A549 (cell line): ENCODE measurements at regions not wholly inside any gene's neighbourhood (a gene's known extent, or its start where the extent isn't known, plus 50 kb on each side); places are given as distances from the start of the nearest gene placed in this dataset.

Source experiments
- CHD2 ChIP-seq: fragments of 150-350 bp; IDR thresholded peaks from 2 replicates; pipeline ENCODE4 v1.6.1; 2014; ENCODE audit warnings: low read length; ENCODE audit not compliant: partially characterized antibody
- CTCF ChIP-seq: fragments of >200 bp; sonication (Bioruptor Twin); formaldehyde crosslinking; IDR thresholded peaks from 3 replicates; pipeline ENCODE4 v1.5.1; 2016
- EP300 ChIP-seq, 2 experiments: fragments of >200 bp; sonication (Bioruptor Twin); formaldehyde crosslinking; IDR thresholded peaks; 2 replicates in 1 of 2; 3 replicates in 1 of 2; pipeline ENCODE4 v1.6.1; 2016 to 2017
- HDAC2 ChIP-seq: fragments of 200-600 bp; sonication (generic); IDR thresholded peaks from 2 replicates; pipeline ENCODE4 v1.6.1; 2016
- JUN ChIP-seq, 2 experiments: fragments of >200 bp; sonication (Bioruptor Twin); formaldehyde crosslinking; IDR thresholded peaks; 2 replicates in 1 of 2; 3 replicates in 1 of 2; pipeline ENCODE4 v1.6.1; 2016 to 2017
- MAFK ChIP-seq: fragments of 450-650 bp; IDR thresholded peaks from 2 replicates; pipeline ENCODE4 v1.6.1; 2014; ENCODE audit not compliant: partially characterized antibody
- PBX3 ChIP-seq: IDR thresholded peaks from 2 replicates; pipeline ENCODE4 v1.6.1; 2012
- REST ChIP-seq: fragments of 200-600 bp; sonication (generic); IDR thresholded peaks from 2 replicates; pipeline ENCODE4 v1.6.1; 2016; ENCODE audit warnings: antibody characterized with exemption, mild to moderate bottlenecking, moderate library complexity
- TFCP2L1 ChIP-seq: fragments of 250-450 bp; sonication (Bioruptor Pico); IDR thresholded peaks from 2 replicates; pipeline ENCODE4 v1.5.0; 2021; ENCODE audit warnings: mild to moderate bottlenecking

- TF ChIP-seq REST (no peak), PBX3 (no peak), MAFK (no peak), EP300 (IDR thresholded peaks at IDR 0.05) (no peak), CHD2 (no peak), TFCP2L1 (CRISPR knock-in tag) (no peak), JUN (IDR thresholded peaks at IDR 0.05) (no peak), HDAC2 (no peak), CTCF (no peak)
These were observed 139.1 kb downstream of the FBLN2 start for GRCh38 chr3:13688034-13688433.
